ENCODE measurements at regions not wholly inside any gene's neighbourhood (a gene's known extent, or its start where the extent isn't known, plus 50 kb on each side); places are given as distances from the start of the nearest gene placed in this dataset.

DNA sequence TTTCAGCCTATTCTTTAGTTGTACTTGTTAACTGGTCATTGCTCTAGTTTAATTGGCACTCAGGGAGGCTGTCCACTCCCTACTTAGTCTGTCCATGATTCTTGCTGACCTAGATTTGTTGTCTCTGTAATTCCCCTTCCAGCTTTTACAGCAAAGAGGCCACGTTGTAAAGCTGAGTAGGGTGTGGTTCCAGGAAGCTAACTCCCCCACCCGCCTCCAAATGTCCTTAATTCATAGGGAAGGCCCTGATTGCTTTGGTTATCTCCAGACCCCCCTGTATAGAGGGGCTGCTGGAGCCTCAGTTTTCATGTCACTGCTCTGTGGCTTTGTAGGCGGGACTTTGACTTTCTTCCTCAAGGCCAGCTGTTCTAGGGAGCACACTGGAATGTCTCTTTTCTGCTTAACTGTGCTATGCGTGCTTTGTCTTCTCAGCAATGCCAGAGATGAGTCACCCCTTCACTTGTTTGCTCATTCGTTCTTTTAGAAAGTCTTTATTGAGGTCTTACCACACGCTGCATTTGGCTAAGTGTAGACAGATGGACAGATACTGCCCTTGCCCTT, 175.1 kb upstream of the JAG1 start:
- H3K4me1 Mint-ChIP-seq, result no peaks in the 10 kb centered on the region

DNA sequence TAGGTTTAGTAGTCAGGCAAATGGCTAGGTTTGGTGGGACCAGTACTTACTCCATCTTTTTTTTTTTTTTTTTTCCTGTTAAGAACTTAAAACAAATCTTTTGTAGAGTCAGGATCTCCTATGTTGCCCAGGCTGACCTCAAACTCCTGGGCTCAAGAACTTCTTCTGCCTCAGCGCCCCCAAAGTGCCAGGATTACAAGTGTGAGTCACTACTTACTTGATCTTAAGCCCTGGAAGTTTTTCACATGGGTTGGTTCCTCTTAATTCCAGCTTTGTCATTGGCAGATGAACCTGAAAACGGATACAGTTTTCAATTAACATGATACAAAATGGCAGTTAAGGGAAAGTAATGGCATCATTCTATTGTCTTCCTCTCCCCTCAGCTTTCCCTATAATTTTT, 179.4 kb upstream of the JAG1 start:
- H3K9me3 Mint-ChIP-seq, result no peaks in the 10 kb centered on the region
- intact Hi-C loops (cut with micrococcal nuclease), result no loop called here
- DNase-seq, result no peak
- H3K27ac Mint-ChIP-seq, result no peak overlapping the region
- no peaks in the 10 kb centered on the region for H3K27me3 Mint-ChIP-seq
- H3K4me3 Mint-ChIP-seq, result no peak overlapping the region
- H3K4me1 Mint-ChIP-seq, result no peaks in the 10 kb centered on the region
- no peaks in the 10 kb centered on the region for H3K36me3 Mint-ChIP-seq (ENCODE audit: low read depth)

More for the DNA sequence above, 175.1 kb upstream of the JAG1 start:
- DNase-seq, result no peak
- intact Hi-C loops (cut with micrococcal nuclease), result no loop called here
- H3K27me3 Mint-ChIP-seq, result no peaks in the 10 kb centered on the region
- H3K4me3 Mint-ChIP-seq, result no peak overlapping the region
- H3K27ac Mint-ChIP-seq, result no peak overlapping the region
- no peaks in the 10 kb centered on the region for H3K9me3 Mint-ChIP-seq
- no peaks in the 10 kb centered on the region for H3K36me3 Mint-ChIP-seq (ENCODE audit: low read depth)

DNA sequence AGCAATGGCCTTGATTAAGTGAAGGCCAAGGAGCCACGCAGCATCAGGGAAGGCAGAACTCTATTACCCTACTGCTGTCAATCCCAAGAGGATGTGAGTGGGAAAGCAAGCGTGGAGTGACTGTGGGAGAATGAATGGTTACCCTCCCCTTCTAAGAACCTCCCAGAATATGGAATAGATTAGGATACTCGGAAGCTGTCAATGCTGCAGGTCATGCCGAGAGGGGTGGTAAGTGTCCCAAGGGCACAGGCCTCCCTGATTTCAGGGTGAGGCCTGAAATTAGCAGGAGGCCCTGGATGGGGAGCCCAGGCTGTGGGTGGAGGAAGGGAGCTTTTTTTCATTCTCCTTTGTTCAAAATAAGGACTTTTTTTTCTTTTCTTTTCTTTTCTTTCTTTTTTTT, 179.9 kb upstream of the JAG1 start:
- Mint-ChIP-seq H3K4me1 (no peaks in the 10 kb centered on the region), H3K9me3 (no peaks in the 10 kb centered on the region), H3K4me3 (no peak overlapping the region), H3K27me3 (no peaks in the 10 kb centered on the region), H3K27ac (no peak overlapping the region), H3K36me3 (ENCODE audit: low read depth) (no peaks in the 10 kb centered on the region)
- no peak for DNase-seq
- intact Hi-C loops (cut with micrococcal nuclease), result no loop called here

DNA sequence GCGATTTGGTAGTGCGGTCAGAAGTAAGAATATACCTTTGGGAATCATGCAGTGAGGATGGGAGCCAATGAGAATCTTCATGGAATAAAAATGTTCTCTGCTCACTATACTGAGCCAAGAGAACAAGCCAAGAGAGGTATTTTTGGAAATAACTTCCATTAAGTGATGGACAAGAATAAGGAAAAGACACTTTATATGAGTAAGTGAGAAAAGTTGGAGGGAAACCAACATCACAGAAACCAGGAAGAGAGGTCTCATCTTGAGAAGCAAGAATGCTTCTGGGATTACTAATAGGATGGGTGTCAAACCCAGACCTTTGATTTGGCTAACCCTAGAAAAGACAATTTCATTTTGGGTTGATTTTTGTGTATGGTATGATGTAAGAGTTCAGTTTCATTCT, 181.2 kb upstream of the JAG1 start:
- Mint-ChIP-seq H3K4me3 (no peak overlapping the region), H3K36me3 (ENCODE audit: low read depth) (no peaks in the 10 kb centered on the region)

DNA sequence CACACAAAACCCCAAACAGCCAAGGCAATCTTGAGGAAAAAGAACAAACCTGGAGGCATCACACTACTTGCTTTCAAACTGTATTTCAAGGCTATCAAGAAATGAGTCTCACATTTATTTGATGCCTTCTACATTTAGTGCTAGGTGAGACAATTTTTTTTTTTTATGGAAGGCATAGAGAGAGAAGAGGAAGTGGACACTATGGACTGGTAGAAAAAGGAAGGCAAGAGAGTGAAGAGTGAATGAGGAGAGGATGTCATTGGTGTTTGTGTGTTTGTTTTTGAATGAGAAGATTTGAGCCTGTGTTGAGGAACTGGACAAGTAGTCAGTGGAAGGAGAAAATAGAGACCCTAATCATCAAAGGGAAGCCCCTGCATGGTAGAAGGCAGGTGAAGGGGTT, 182.0 kb upstream of the JAG1 start:
- DNase-seq, result no peak
- no peak overlapping the region for H3K27ac Mint-ChIP-seq
- no peaks in the 10 kb centered on the region for H3K9me3 Mint-ChIP-seq
- no peak overlapping the region for H3K4me3 Mint-ChIP-seq
- H3K27me3 Mint-ChIP-seq, result no peaks in the 10 kb centered on the region
- no peaks in the 10 kb centered on the region for H3K4me1 Mint-ChIP-seq
- intact Hi-C loops (cut with micrococcal nuclease), result no loop called here
- no peaks in the 10 kb centered on the region for H3K36me3 Mint-ChIP-seq (ENCODE audit: low read depth)

More for the DNA sequence above, 181.2 kb upstream of the JAG1 start:
- no peak for DNase-seq
- intact Hi-C loops (cut with micrococcal nuclease), result no loop called here
- Mint-ChIP-seq H3K9me3 (no peaks in the 10 kb centered on the region), H3K27ac (no peak overlapping the region), H3K27me3 (no peaks in the 10 kb centered on the region), H3K4me1 (no peaks in the 10 kb centered on the region)

DNA sequence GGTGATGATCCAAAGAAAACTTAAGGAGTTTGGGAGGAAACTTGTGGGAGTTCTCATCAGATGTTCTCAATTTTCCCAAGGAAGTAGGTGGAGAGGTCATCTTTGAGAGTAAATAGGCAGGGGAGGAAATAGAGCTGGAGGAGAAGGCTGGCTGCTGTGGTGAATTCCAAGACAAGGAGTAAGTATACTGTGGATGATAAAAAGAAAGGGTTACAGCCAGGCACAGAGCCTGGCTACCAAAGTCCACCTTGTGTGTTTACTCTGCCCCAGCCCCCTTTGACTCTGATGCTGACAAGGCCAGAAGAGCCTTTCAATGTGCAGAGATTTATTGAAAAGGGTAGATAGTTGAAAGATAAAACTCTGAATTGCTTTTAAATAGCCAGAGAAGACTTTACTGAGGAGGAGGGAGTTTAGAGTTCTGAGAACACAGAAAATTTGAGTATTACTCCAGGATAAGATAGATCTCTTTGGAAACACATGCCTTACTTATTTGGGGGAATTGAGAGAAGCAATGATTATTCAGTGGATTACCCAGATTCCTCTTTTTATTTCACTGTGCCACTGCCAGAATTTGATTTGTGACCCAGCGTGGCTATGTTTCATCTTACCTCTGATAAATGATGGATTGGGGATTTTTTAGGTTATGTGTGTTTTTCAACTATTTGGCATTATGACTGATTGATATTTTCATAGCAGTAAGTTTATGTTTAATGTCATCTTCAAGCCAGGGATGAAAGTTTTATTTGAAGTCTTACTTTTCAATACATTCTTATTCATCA, 182.6 kb upstream of the JAG1 start:
- no peaks in the 10 kb centered on the region for H3K4me1 Mint-ChIP-seq
- no peak for DNase-seq
- H3K27me3 Mint-ChIP-seq, result no peaks in the 10 kb centered on the region
- no peaks in the 10 kb centered on the region for H3K9me3 Mint-ChIP-seq
- no peaks in the 10 kb centered on the region for H3K36me3 Mint-ChIP-seq (ENCODE audit: low read depth)
- no peak overlapping the region for H3K27ac Mint-ChIP-seq
- no peak overlapping the region for H3K4me3 Mint-ChIP-seq
- intact Hi-C loops (cut with micrococcal nuclease), result no loop called here

DNA sequence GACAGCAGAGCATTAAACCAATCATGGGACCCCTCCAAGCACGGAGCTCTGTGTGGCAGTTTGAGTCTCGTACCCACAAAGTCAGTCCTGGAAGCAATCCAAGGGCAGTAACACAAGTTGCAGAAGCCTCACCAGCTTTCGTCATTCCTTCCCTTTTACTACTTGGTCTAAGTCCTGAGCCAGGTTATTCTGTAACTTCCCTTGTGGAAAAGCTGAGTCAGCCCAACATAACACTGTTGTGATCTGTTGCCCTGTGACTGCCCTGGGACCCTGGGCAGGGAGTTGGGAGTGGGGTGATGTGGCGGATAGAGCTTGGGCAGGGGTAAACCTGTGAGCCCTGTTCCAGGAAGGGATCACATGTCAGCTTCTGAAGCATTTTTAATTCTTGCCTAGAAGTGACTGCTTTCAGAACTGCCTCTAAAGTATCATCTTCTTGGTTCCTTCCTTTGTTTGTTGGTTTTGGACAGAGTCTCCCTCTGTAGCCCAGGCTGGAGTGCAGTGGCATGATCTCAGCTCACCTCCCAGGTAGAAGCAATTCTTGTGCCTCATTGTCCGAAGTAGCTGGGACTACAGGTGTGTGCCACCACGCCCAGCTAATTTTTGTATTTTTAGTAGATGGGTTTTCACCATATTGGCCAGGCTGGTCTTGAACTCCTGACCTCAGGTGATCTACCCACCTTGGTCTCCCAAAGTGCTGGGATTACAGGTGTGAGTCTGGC, 183.7 kb upstream of the JAG1 start:
- intact Hi-C loops (cut with micrococcal nuclease), result no loop called here
- Mint-ChIP-seq H3K9me3 (no peaks in the 10 kb centered on the region), H3K4me3 (no peak overlapping the region), H3K27me3 (no peaks in the 10 kb centered on the region), H3K36me3 (ENCODE audit: low read depth) (no peaks in the 10 kb centered on the region), H3K27ac (no peak overlapping the region), H3K4me1 (no peaks in the 10 kb centered on the region)
- no peak for DNase-seq

DNA sequence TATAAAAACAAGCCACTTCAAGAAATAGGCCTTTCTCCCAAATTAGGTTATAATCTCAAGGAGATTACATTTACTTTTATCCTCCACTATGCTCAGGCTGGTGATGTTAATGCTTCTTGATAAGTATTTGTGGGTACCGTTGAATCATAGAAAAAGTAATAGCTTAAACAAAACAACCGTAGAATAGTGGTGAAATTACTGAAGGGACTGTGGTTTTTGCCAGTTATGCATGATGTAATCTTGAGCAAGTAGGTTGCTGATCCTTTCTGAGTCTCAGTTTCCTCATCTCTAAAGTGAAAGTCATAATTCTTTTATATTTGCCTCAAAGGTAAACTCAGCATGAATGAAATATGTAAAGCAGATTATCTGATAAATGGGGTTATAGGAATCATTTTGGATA, 187.3 kb upstream of the JAG1 start:
- Mint-ChIP-seq H3K36me3 (ENCODE audit: low read depth) (no peaks in the 10 kb centered on the region), H3K27me3 (no peaks in the 10 kb centered on the region), H3K4me1 (no peaks in the 10 kb centered on the region), H3K9me3 (no peaks in the 10 kb centered on the region), H3K27ac (no peak overlapping the region), H3K4me3 (no peak overlapping the region)
- intact Hi-C loops (cut with micrococcal nuclease), result no loop called here
- no peak for DNase-seq

DNA sequence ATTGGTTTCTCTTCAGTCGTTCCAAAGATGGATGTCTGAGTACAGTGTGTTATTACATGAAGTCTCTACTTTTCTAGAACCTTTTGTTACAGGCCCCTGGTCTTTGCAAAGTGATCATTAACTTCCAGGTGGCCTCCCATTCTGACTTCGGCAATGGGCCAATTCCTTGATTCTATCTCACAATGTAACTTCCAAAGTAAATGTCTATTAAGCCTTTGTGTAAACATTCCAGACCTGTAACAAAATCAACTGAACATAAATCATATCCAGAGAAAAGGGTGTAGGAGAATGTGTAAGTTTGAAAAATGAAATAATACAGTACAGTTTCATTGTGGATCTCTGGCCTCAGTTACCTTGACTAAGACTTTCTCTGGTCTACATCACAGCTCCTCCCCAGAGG, 187.8 kb upstream of the JAG1 start:
- intact Hi-C loops (cut with micrococcal nuclease), result no loop called here
- no peaks in the 10 kb centered on the region for H3K4me1 Mint-ChIP-seq
- no peaks in the 10 kb centered on the region for H3K36me3 Mint-ChIP-seq (ENCODE audit: low read depth)
- no peak overlapping the region for H3K27ac Mint-ChIP-seq
- H3K27me3 Mint-ChIP-seq, result no peaks in the 10 kb centered on the region
- no peak for DNase-seq
- H3K4me3 Mint-ChIP-seq, result no peak overlapping the region
- no peaks in the 10 kb centered on the region for H3K9me3 Mint-ChIP-seq

DNA sequence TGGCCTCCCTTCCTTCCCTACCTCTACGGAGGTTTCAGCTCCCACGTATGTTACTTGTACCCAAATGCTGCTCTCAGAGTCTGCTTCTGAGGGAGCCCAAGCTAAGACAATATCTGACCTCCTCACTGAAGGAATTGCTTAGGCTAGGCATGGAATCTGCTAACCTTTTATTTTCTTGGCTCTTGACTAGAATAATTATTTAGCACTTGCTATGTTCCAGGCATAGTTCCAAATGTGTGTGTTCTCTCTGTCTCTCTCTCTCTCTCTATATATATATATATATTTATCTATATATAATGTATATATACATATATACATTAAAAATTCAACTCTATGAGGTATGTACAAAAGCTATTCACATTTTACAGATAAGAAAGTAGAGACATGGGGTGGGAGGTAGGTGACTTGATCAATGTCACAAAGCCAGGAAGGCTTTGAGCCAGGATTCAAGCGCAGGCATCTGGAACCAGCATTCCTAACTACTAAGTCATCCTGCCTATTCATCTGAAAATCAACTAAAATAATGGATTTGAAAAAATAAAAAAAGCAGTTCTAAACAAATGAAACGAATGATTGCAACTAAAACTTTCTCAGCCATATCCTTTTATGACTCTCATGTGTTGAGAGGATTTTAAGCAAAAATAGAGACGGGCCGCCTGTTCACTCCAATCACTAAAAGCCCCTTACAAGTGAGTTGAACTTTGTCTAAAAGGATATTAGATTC, 189.7 kb upstream of the JAG1 start:
- DNase-seq, result no peak
- Mint-ChIP-seq H3K27ac (no peak overlapping the region), H3K9me3 (no peaks in the 10 kb centered on the region), H3K4me1 (no peaks in the 10 kb centered on the region), H3K27me3 (no peaks in the 10 kb centered on the region), H3K36me3 (ENCODE audit: low read depth) (no peaks in the 10 kb centered on the region), H3K4me3 (no peak overlapping the region)
- intact Hi-C loops (cut with micrococcal nuclease), result no loop called here

DNA sequence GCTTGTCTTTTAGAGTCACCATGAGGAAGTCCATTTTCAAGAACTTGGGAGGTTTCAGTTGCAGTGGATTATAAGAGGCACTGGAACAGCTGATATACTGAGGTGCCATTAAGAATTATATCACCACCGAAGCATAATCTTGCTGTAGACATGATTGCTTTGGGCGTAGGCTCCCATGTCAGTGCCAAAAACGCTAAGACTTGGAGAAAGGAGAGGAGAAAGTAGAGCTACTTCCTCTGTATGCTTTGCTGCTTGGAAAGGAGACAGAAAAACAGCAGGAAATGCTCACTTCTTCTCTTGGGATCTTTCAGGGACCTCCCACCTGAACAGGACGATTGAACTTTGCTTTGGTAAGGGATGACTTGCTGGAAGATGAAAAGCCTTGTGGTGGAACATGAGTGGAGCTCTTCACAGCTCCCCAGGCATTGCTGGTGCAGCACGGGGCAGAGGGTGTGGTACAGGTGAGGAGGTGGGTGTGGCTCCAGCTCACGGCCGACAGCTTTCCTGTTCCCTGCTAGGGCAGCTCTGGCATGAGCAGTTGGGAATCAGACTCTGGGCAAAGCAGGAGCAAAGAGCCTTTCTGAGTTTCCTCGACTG, 190.4 kb upstream of the JAG1 start:
- DNase-seq, result no peak
- no peak overlapping the region for H3K4me3 Mint-ChIP-seq
- H3K27me3 Mint-ChIP-seq, result no peaks in the 10 kb centered on the region
- H3K9me3 Mint-ChIP-seq, result no peaks in the 10 kb centered on the region
- no peaks in the 10 kb centered on the region for H3K36me3 Mint-ChIP-seq (ENCODE audit: low read depth)
- intact Hi-C loops (cut with micrococcal nuclease), result no loop called here
- H3K27ac Mint-ChIP-seq, result no peak overlapping the region
- H3K4me1 Mint-ChIP-seq, result no peaks in the 10 kb centered on the region

DNA sequence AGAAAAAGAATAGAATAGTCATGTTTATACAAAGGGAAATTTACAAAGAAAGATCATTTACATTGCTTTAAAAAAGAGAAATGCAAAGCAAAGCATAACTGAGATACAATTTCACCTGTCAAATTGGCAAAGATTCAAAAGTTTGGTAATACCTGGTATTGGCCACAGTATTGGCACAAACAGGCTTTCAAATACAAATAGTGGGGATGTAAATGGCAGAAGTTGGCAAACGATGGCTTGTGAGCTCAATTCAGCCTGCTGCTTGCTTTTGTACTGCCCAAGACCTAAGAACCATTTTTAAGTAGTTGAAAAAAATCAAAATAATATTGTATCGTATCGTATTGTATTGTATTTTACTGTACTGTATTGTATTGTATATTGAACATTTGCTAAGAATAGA, 194.5 kb upstream of the JAG1 start:
- intact Hi-C loops (cut with micrococcal nuclease), result no loop called here
- no peak for DNase-seq
- H3K4me1 Mint-ChIP-seq, result no peaks in the 10 kb centered on the region
- no peaks in the 10 kb centered on the region for H3K9me3 Mint-ChIP-seq
- no peaks in the 10 kb centered on the region for H3K27me3 Mint-ChIP-seq
- H3K4me3 Mint-ChIP-seq, result no peak overlapping the region
- H3K27ac Mint-ChIP-seq, result no peak overlapping the region
- H3K36me3 Mint-ChIP-seq (ENCODE audit: low read depth), result no peaks in the 10 kb centered on the region

DNA sequence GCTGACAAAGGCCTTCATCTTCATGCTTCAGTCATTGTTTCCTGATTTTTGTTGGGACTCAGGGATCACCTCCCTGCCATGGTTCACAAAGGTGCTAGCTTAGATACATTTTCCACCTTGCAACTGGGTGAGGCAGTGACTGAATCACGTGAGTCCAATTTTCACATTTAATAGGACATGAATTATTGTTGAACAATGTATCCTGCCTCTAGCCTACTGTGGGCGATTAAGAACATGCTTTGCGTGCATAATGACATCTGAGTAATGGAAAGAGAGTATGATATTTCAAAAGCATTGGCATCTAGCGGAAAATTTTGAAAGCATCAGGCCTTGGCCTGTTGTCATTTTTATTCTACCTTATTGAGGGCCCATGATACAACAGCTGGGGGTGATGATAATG, 199.2 kb upstream of the JAG1 start:
- DNase-seq, result no peak
- H3K4me3 Mint-ChIP-seq, result no peak overlapping the region
- no peaks in the 10 kb centered on the region for H3K4me1 Mint-ChIP-seq
- intact Hi-C loops (cut with micrococcal nuclease), result no loop called here
- H3K27me3 Mint-ChIP-seq, result no peaks in the 10 kb centered on the region
- peaks cover 6% of the 10 kb centered on the region for H3K9me3 Mint-ChIP-seq
- no peak overlapping the region for H3K27ac Mint-ChIP-seq
- H3K36me3 Mint-ChIP-seq (ENCODE audit: low read depth), result no peaks in the 10 kb centered on the region

DNA sequence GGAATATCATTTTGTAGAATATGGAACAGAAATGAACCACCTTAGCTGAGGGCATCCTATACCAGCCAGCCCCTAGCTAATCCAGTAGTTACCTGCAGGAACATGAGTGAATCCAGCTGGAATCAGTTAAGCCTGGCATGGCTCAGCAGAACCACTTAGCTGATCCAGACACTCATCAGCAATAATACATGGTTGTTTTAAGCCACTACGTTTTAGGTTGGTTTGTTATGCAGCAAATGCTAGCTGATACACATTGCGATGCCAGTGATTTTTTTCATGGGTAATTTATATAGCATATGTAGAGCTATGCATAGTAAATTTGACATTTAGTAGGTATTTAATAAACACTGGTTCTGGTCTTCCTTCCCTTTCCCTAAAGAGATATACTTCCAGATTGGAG, 201.9 kb upstream of the JAG1 start:
- intact Hi-C loops (cut with micrococcal nuclease), result no loop called here
- DNase-seq, result no peak
- Mint-ChIP-seq H3K4me1 (no peaks in the 10 kb centered on the region), H3K4me3 (no peak overlapping the region), H3K27ac (no peak overlapping the region), H3K9me3 (peaks cover 6% of the 10 kb centered on the region), H3K27me3 (no peaks in the 10 kb centered on the region), H3K36me3 (ENCODE audit: low read depth) (no peaks in the 10 kb centered on the region)
